CD4-positive, alpha-beta T cell treated with Interleukin-15 for 1 hour (primary cell): ENCODE measurements at regions not wholly inside any gene's neighbourhood (a gene's known extent, or its start where the extent isn't known, plus 50 kb on each side); places are given as distances from the start of the nearest gene placed in this dataset.

ENCODE experiments used
- DNase-seq: peaks from one replicate; pipeline ENCODE4 v3.0.0-alpha.2; 2020

GRCh38 chr5:1704676-1705075 is 95.0 kb downstream of the MRPL36 start:
- no peak for DNase-seq

- DNase-seq = no peak
Measured at GRCh38 chr5:1704266-1704665, 95.4 kb downstream of the MRPL36 start.

DNA sequence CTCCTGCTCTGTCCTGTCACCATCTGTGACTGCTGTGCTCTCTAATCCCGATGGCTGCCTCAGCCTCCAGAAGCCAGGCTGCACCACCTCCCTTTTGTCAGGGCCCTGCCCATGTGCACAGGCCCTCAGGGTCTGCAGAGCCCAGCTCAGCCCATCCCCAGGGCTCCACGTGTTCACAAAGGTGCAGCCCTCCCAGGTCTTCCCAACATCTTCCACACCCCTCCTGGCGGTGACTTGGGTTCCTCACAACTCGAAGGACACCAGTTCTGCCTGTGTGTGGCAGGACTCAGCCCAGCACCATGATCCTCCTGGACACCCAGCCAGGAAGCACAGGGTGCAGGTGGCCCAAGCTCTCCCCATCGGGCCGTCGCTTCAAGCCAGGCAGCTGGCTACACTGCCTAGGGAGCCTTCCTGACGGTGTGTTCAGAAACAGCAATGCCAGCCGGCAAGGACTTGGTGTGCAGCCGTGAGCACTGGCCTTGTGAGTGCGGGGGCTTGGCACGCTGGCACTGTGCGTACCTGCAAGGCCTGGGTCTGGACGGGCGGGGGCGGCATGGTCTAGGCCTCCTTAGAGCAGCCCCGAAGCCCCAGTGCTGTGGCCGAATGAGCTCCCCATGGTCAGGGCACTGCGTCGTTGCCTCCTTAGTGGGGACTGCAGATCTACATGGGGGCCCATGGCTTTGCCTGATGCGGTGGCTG is 96.1 kb downstream of the MRPL36 start:
- DNase-seq = no peak

- no peak for DNase-seq
Measured at GRCh38 chr5:1702318-1702717, 97.3 kb downstream of the MRPL36 start.

- DNase-seq = no peak
Measured at GRCh38 chr5:1701884-1702283, 97.8 kb downstream of the MRPL36 start.

DNA sequence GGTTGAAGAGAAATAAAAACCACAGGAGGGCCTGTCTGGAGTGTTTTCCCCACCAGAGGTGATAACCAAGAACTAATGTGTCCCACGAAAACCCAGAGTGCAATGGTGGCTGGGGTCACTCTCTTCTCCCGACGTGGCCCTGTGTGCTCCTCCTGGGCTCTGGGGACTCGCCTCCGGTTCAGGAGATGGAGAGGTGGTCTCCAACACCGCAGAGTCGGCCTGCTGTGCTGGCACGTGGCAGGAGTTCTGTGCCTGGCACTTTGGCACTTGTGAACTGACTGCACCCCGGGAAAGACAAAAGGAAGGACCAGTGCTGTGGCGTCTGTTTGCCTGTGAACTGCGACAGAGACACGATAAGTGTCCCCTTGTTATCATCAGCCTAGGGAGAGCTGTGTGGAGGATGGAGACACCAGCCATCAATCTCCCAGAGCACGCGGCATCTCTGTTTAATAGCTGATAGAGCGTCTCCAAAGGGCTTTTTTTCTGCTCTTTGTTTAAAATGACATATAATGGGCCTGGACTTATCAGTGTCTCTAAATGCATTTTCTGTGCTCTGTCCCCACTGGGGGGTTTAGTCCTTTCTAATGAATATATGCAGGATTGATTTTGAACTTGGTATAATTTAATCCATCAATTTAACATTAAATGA is 98.3 kb downstream of the MRPL36 start:
- no peak for DNase-seq

GRCh38 chr5:1699394-1699793 is 100.2 kb downstream of the MRPL36 start:
- no peak for DNase-seq

- DNase-seq = no peak
Measured at GRCh38 chr5:1698589-1699316, 100.9 kb downstream of the MRPL36 start.

DNA sequence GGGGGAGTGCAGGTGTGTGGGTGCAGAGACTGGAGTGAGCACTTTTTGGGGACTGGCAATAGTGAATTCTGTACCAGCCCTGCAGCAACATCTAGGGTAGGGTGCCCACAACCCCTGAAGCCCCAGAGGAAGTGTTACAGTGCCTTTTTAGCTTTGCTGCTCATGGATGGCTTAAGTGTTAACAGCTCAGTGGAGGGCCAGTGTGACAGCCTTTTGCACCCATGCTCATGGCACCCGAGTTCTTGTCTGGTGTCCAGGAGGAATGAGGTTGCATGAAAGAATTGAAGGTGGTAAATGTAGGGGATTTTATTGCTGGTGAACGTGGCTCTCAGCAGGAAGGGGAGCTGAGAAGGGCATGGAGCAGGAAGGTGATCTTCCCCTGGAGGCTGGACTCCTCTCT is 107.3 kb downstream of the MRPL36 start:
- no peak for DNase-seq

- DNase-seq = no peak
Measured at GRCh38 chr5:1687301-1687970, 112.2 kb downstream of the MRPL36 start.

- no peak for DNase-seq
Measured at GRCh38 chr5:1686016-1686802, 113.4 kb downstream of the MRPL36 start.

DNA sequence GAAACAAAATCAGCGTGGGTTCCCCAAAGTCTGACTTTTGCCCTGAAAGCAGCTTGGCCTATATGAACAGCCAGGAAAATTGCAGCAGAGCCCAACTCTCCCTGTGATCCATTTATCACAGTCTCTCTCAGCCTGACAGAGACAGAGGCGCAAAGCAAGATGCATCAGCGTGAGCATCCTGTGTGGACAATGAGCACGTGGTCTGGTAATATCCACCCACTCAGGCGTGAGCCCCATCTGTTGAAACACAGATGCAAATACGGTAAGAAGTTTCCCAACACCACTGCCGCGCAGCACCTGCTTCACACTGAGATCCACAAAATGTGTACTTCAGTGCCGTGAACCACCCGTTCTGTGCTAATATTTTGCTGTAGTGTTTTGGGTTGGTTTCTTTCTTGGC is 114.6 kb downstream of the MRPL36 start:
- DNase-seq = no peak

GRCh38 chr5:1681955-1682354 is 117.7 kb downstream of the MRPL36 start:
- DNase-seq = no peak

GRCh38 chr5:1673042-1673677 is 126.5 kb downstream of the MRPL36 start:
- no peak for DNase-seq

- DNase-seq = no peak
Measured at GRCh38 chr5:1672396-1672795, 127.2 kb downstream of the MRPL36 start.

DNA sequence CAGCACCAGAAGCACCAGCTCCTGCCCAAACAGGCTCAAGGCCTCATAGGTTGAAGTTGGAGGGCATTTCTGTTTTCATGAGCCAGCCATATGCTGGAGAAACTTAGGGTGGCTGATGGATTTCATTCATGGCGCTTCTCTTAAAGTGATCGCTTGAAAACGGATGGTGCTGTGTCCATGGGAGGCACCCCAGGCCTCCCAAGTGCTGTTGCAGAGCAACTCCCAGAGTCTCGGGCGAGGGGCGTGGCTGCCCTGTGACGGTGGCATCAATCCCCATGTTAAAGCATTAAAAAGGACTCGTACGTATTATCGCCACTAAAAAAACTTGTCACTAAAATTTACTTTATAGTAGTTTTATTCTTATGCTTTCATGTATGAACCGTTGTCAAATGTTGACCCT is 128.3 kb downstream of the MRPL36 start:
- no peak for DNase-seq

- DNase-seq = no peak
Measured at GRCh38 chr5:1670351-1670750, 129.3 kb downstream of the MRPL36 start.

DNA sequence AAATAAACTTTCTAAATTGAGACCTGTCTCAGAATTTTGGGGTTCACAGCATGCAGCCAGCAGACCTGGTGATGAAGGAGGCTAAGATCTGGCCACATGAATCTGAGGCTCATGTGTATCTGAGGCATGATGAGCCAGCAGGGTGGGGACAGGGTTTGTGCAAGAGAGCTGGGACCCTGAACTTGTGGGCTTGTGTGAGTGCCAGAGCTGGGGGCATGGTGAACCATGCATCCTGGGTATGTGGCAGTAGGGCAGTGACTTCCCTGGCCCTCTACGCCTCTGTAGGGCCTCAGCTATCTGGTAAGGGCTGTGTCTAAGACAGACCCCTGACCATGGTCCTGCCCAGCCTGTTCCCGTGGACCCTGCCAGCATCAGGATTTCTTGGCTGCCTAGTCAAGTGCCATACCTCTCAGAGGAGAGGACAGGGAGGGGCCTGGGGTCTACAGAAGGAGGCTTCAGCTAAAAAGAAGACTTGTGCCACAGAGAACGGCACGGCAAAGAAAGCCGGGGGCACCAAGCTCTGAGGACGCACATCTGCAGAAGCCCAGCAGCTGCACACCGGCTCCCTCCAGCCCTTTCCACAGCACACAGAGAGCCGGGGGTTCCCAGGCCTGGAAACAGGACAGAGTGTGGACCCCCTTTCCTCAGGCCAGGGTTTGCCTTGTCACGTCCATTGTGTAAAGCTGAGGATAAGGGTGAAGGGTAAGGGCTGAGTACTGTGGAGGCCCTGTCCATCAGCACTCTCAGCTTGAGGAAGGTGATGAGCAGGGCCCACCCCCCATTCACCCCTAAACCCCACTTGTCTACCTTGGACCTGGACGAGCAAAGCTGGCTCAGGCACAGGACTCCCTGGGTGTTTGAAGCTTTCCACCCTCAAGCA is 130.1 kb downstream of the MRPL36 start:
- no peak for DNase-seq

DNA sequence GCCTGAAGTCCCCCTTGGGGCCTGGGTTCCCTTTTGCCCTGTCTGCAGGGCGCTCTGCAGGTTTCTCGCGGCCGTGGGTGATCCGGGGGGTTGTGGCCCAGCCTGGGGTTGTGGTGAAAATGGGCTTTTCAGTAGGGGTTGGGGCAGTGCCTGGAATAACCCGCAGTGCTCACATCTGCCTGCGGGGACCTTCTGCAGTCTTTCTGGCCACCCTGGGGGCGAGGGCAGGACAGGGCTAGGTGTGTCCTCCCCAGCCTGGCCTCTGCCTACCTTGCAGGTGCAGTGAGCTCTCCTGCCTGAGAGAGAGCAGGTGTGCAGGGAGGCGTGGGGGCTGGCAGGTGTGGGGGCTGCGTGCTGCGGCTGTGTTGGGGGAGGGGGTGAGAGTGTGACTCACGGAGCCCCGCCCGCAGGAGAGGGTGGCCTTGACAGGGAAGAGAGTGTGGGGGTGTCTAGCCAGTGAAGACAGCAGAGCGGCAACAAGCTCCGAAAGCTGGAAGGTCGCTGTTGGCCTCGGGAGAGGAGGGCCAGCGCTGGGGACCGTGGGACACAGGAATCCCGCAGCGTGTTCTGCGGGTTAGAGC is 131.4 kb downstream of the MRPL36 start:
- DNase-seq = no peak

GRCh38 chr5:1667648-1668140 is 131.9 kb downstream of the MRPL36 start:
- no peak for DNase-seq
